ENCODE measurements at regions not wholly inside any gene's neighbourhood (a gene's known extent, or its start where the extent isn't known, plus 50 kb on each side); places are given as distances from the start of the nearest gene placed in this dataset.
"Not testable (repeated sequence)": the region's sequence is repeated elsewhere in the genome, so short reads cannot be mapped to it uniquely, and the experiment has no call there.

GRCh38 chrX:40248822-40249221 is 151.1 kb upstream of the BCOR start:
- no peak for DNase-seq (ENCODE audit: low read depth in 2 of 2, low spot score in 1 of 2)

- DNase-seq (ENCODE audit: low read depth in 2 of 2, low spot score in 1 of 2): no peak
These were observed 150.3 kb upstream of the BCOR start for GRCh38 chrX:40247848-40248622.

GRCh38 chrX:40247382-40247781 is 149.6 kb upstream of the BCOR start:
- DNase-seq (ENCODE audit: low read depth in 2 of 2, low spot score in 1 of 2): no peak

GRCh38 chrX:40245488-40246071 is 147.8 kb upstream of the BCOR start:
- DNase-seq (ENCODE audit: low read depth in 2 of 2, low spot score in 1 of 2): no peak

- DNase-seq (ENCODE audit: low read depth in 2 of 2, low spot score in 1 of 2): no peak
These were observed 147.2 kb upstream of the BCOR start for GRCh38 chrX:40244980-40245379.

- no peak for DNase-seq (ENCODE audit: low read depth in 2 of 2, low spot score in 1 of 2)
These were observed 146.2 kb upstream of the BCOR start for GRCh38 chrX:40243755-40244515.

GRCh38 chrX:40240844-40241243 is 143.1 kb upstream of the BCOR start:
- no peak for DNase-seq (ENCODE audit: low read depth in 2 of 2, low spot score in 1 of 2)

- DNase-seq (ENCODE audit: low read depth in 2 of 2, low spot score in 1 of 2): no peak
These were observed 140.0 kb upstream of the BCOR start for GRCh38 chrX:40237731-40238178.

GRCh38 chrX:40230646-40231045 is 132.9 kb upstream of the BCOR start:
- DNase-seq (ENCODE audit: low read depth in 2 of 2, low spot score in 1 of 2): no peak

GRCh38 chrX:40227125-40227524 is 129.4 kb upstream of the BCOR start:
- DNase-seq (ENCODE audit: low read depth in 2 of 2, low spot score in 1 of 2): no peak

GRCh38 chrX:40224658-40225057 is 126.9 kb upstream of the BCOR start:
- DNase-seq (ENCODE audit: low read depth in 2 of 2, low spot score in 1 of 2): no peak

GRCh38 chrX:40222612-40223011 is 124.9 kb upstream of the BCOR start:
- not testable (repeated sequence) for DNase-seq (ENCODE audit: low read depth in 2 of 2, low spot score in 1 of 2)

- no peak for DNase-seq (ENCODE audit: low read depth in 2 of 2, low spot score in 1 of 2)
These were observed 115.3 kb upstream of the BCOR start for GRCh38 chrX:40213092-40213491.

- no peak for DNase-seq (ENCODE audit: low read depth in 2 of 2, low spot score in 1 of 2)
These were observed 112.3 kb upstream of the BCOR start for GRCh38 chrX:40209951-40210617.

- DNase-seq (ENCODE audit: low read depth in 2 of 2, low spot score in 1 of 2): no peak
These were observed 109.9 kb upstream of the BCOR start for GRCh38 chrX:40207626-40208025.

GRCh38 chrX:40205471-40205870 is 107.7 kb upstream of the BCOR start:
- DNase-seq (ENCODE audit: low read depth in 2 of 2, low spot score in 1 of 2): no peak

- DNase-seq (ENCODE audit: low read depth in 2 of 2, low spot score in 1 of 2): no peak
These were observed 104.7 kb upstream of the BCOR start for GRCh38 chrX:40202456-40202855.

GRCh38 chrX:40201329-40201885 is 103.6 kb upstream of the BCOR start:
- no peak for DNase-seq (ENCODE audit: low read depth in 2 of 2, low spot score in 1 of 2)

GRCh38 chrX:40199704-40200103 is 101.9 kb upstream of the BCOR start:
- no peak for DNase-seq (ENCODE audit: low read depth in 2 of 2, low spot score in 1 of 2)

- DNase-seq (ENCODE audit: low read depth in 2 of 2, low spot score in 1 of 2): no peak
These were observed 99.3 kb upstream of the BCOR start for GRCh38 chrX:40197071-40197470.

- no peak for DNase-seq (ENCODE audit: low read depth in 2 of 2, low spot score in 1 of 2)
These were observed 97.6 kb upstream of the BCOR start for GRCh38 chrX:40195368-40195767.

Measured in stimulated activated CD8-positive, alpha-beta memory T cell treated with anti-CD3 and anti-CD28 coated beads, Interleukin-4, amount 100 ng/mL, for 1 hour (primary cell).